HG02938 (cell line): ENCODE measurements at regions not wholly inside any gene's neighbourhood (a gene's known extent, or its start where the extent isn't known, plus 50 kb on each side); places are given as distances from the start of the nearest gene placed in this dataset.
A peak's percentile ranks its signal among the peaks of the same experiment; 100 is the strongest.
"Not testable (repeated sequence)": the region's sequence is repeated elsewhere in the genome, so short reads cannot be mapped to it uniquely, and the experiment has no call there.

Experiments used
- ATAC-seq: cut with Tn5 transposase; IDR thresholded peaks from one replicate; pipeline ENCODE4 v1.9.1; 2021; ENCODE audit warnings: mild to moderate bottlenecking, moderate library complexity; ENCODE audit not compliant: unreplicated experiment

- ATAC-seq, result peak; percentile 76
These were observed 115.0 kb upstream of the SHISA3 start for GRCh38 chr4:42282081-42282901.

DNA sequence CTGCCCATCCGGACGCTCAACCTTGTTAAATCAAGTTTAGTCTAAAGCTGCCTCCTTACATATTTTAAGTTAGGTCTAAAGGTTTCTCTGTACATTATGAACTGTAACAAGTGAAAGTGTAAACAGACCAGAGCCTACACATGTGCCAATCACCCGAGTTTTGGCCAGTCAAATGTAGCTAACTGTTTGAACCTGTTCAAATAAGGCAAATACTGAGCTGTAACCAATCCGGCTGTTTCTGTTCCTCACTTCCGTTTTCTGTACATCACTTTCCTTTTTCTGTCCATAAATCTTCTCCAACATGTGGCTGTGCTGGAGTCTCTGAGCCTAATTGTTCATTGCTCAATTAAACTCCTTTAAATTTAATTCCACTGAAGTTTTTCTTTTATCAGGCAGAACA lies 113.3 kb upstream of the SHISA3 start:
- no peak for ATAC-seq

DNA sequence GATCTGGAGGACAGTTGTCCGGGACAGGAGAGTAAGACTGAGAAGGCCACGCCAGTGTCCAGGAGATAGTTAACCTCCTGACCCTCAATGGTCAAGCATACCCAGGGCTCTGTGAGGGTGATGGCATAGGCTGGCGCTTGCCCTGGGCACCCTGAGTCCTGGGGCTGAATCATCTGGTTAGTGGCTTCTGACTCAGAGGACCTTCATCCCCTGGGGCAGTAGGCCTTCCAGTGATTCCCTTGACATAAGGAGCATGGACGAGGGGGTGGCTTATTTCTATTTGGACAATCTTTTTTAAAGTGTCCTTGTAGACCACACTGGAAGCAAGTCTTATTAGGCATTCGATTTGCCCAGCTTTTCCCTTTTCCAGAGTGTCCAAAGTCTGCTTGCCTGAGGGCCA lies 108.4 kb upstream of the SHISA3 start:
- not testable (repeated sequence) for ATAC-seq

DNA sequence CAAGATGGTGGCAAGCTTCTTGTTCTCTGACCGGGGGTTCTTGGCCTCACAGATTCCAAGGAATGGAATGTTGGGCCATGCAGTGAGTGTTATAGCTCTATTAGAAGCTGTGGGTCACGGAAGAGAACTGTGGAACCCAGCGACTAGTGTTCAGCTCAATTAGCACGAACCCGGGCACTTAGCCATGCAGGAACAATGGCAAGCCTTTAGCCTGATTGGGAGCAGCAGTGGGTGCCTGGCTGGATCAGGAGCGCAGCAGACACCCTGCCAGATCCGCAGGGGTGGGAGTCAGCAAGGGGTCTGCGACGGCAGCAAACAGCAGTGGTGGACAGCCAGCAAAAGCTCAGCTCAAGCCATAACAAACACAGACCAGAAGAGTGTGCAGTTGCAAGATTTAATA lies 105.1 kb upstream of the SHISA3 start:
- ATAC-seq, result not testable (repeated sequence)

DNA sequence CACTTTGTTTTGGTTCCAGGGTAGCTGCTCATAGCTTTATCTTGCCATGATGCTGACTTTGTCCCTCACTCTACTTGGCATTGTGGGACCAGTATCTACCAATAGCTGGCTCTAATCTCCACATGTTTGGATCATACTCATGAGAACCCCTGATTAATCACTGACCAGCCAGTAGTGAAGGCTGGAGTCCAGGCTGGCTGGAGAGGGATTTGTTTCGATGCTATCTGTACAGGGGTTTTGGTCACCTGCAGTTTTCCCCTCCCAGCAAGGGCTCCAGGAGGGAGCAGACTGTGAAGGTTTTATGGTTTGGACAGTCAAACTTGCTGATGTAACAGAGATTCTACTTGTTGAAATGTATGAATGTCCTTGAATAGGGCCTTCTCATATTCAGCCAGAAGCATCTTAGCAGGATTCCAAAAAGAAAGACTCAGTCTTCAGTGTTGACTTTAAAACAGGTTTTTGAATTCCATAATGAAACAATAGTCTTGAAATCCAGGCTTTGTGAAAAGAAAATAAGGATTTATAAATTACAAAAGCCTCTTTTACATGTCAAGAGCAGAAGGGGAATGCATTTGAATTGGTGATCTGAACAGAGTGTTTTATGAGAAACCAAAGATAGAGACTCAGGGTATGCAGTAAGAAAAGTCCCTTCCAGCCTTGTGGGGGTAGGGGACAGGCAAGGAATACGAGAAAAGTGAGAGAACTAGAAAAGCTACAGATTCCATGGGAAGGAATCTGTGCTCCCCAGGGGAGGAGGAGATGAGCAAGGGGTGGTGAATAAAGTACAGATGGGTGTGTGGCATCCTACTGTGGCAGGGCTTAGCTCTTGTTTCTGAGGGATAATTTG lies 103.1 kb upstream of the SHISA3 start:
- no peak for ATAC-seq

- ATAC-seq, result no peak
These were observed 101.1 kb upstream of the SHISA3 start for GRCh38 chr4:42296196-42296595.

DNA sequence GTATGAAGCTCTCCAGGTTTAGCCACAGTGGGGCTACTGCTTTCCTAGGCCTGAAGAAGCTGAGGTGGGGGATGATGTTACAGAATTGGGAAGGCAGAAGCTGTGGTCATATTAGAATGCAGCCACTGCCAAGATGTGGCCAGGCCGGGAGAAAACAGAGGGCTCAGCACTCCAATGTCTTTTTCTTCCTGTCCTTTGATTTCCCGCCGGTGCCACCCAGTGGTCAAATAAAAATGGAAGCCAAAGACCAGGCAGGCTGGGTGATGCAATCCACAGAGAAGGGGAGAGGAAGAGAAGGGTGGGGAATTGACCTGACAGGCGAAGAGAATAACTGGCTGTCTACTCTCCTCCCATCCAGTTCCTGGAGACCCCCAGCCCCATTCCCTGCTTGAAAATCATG lies 94.9 kb upstream of the SHISA3 start:
- no peak for ATAC-seq

- no peak for ATAC-seq
These were observed 90.8 kb upstream of the SHISA3 start for GRCh38 chr4:42306221-42307109.

- no peak for ATAC-seq
These were observed 89.0 kb upstream of the SHISA3 start for GRCh38 chr4:42308247-42308646.

- no peak for ATAC-seq
These were observed 87.7 kb upstream of the SHISA3 start for GRCh38 chr4:42309361-42310260.

DNA sequence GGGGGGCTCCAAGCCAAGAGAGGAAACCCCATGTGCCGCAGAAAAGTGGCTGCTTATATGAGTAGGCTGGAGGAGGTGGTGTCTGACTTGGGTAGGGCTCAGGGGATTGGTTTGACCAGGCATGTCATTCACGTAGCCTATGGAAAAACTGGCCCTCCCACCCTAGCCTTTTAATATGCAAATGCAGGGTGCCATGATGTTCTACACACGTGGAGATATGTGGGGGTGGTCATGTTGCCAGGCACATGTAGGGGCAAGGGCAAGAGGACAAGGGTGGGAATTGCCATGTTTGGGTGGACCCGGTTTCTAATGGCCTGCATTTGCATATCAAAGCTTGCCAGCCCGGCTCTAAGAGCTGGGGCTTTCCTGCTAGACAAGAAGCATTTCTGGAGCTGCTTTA lies 86.9 kb upstream of the SHISA3 start:
- no peak for ATAC-seq

GRCh38 chr4:42310806-42311205 lies 86.5 kb upstream of the SHISA3 start:
- ATAC-seq, result no peak

- ATAC-seq, result no peak
These were observed 85.7 kb upstream of the SHISA3 start for GRCh38 chr4:42311591-42311990.

DNA sequence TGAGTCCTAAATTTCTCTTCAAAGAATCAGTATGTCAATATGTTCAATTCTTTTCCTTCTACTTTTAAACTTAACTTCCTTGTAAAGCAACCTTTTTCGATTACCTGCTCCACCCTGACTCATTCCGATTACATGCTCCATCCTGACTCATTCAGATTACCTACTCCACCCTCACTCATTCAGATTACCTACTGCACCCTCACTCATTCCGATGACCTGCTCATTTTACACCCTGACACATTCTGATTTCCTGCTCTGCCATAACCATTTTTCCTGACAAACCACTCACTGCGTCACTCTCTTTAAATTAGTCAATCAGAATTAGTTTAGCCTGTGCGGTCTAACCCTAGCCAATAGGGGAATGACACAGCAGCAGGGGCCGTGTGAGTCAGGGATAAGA lies 83.9 kb upstream of the SHISA3 start:
- not testable (repeated sequence) for ATAC-seq

DNA sequence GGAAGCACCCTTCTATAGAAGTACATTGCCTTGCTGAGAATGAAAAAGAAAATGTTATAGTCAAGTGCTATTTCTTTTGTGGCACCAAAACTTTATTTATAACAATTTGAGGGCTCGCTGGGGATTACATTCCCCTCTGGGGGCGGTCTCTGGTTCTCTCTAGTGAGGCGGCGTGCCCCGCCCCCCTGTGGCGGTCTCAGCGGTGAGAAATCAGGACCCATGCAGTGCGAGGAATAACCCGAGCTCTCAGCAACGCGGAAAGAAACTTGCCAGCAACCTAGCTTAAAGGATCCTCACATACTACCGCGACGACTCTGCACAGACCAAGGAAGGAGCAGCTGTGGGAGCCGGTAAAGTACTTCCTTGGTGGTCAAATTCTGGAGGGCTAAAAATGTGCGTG lies 83.4 kb upstream of the SHISA3 start:
- no peak for ATAC-seq

DNA sequence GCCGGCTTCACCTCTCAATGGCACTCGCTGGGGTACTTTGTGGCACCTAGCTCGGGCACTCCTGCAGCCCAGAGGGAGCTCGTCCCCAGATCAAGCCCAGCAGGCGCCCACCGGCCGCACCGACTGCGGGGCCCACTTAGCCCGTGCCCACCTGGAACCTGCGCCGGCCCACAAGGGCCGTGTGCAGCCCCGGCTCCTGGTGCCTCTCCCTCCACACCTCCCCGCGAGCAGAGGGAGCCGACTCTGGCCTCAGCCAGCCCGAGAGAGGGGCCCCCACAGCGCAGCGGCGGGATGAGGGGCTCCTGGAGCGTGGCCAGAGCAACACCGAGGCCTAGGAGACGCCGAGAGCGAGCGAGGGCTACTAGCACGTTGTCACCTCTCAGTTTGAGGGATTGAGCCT lies 82.1 kb upstream of the SHISA3 start:
- no peak for ATAC-seq

GRCh38 chr4:42320822-42321388 lies 76.4 kb upstream of the SHISA3 start:
- no peak for ATAC-seq

DNA sequence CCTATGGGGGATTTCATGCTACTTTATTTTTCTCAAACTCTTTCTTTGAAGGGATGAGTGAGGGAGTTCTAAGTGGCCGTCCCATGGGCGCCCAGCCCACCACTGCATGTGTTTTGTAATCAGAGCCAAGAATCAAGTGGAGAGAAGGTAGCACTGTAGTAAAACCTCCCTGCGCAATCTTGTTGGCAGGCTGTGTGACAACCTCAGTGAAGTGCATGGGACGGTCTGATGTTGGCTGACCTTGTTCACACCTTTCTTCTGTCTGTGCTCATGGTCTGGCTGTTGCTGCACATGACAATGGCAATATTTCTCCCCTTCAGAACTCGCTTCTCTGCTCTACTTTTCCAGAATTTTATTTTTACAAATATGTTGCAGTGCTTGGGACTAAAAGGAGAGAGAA lies 71.2 kb upstream of the SHISA3 start:
- no peak for ATAC-seq

DNA sequence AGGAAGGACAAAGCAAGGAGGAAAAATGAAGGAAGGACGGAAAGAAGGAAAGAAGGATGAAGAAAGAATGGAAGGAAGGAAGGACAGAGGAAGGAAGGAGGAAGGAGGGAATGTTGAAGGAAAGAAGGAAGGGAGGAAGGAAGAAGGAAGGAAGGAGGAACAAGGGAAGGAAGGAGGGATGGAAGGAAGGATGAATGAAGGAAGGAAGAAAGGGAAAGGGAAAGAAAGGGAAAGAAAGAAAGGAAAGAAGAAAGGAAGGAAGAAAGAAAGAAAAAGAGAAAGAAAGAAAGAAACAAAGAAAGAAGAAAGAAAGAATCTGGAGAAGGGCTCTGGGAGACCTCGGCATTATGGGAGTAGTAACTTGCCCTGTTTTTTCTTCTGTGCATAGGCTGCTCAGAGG lies 70.8 kb upstream of the SHISA3 start:
- no peak for ATAC-seq

GRCh38 chr4:42327323-42327722 lies 70.0 kb upstream of the SHISA3 start:
- ATAC-seq, result no peak
